A549 (cell line): ENCODE measurements at regions not wholly inside any gene's neighbourhood (a gene's known extent, or its start where the extent isn't known, plus 50 kb on each side); places are given as distances from the start of the nearest gene placed in this dataset.

Experiments used
- ATAC-seq, 2 experiments: fragments of 200-7000 bp in 1 of 2; fragments of >200 bp in 1 of 2; cut with Nextera tagmentation in 1 of 2; cut with Tn5 transposase in 1 of 2; 3 replicates each; pipeline versions ENCODE4 v1.8.0 to v1.9.1; 2018 to 2020; ENCODE audit warnings: mild to moderate bottlenecking in 1 of 2, moderate library complexity in 1 of 2
- CTCF ChIA-PET: fragments of 300-600 bp; sonication (Branson Sonifier 250); formaldehyde crosslinking; extraction: SDS; loops from one replicate; lab custom pipeline; 2021; ENCODE audit warnings: antibody characterized with exemption, inconsistent platforms; lab: Yijun Ruan, JAX
- POLR2A ChIA-PET: fragments of 350-600 bp; formaldehyde crosslinking; extraction: SDS; loops from one replicate; lab custom pipeline; 2021; ENCODE audit warnings: antibody characterized with exemption, inconsistent platforms; lab: Yijun Ruan, JAX
- DNase-seq, 2 experiments: peaks; one replicate each; pipeline versions ENCODE4 v3.0.0 to v3.0.0-alpha.2; 2011 to 2016; ENCODE audit warnings: low read depth in 1 of 2, low spot score in 1 of 2
- FAIRE-seq: peaks from 2 replicates; lab custom pipeline; 2011; peaks lifted over from hg19 to GRCh38; lab: Jason Lieb, UNC
- H3K27ac ChIP-seq, 2 experiments: fragments of >200 bp; sonication (Bioruptor Twin); formaldehyde crosslinking; 3 replicates each; pipeline ENCODE4 v1.5.1; 2016 to 2017
- H3K4me1 ChIP-seq: fragments of >200 bp; sonication (Bioruptor Twin); formaldehyde crosslinking; 3 replicates; pipeline ENCODE4 v1.6.1; 2016
- H3K4me2 ChIP-seq: fragments of >200 bp; sonication (Bioruptor Twin); formaldehyde crosslinking; 3 replicates; pipeline ENCODE4 v1.6.1; 2016
- H3K4me3 ChIP-seq: fragments of >200 bp; sonication (Bioruptor Twin); formaldehyde crosslinking; 3 replicates; pipeline ENCODE4 v1.5.1; 2016
- H3K9me3 ChIP-seq: fragments of >200 bp; sonication (Bioruptor Twin); formaldehyde crosslinking; 3 replicates; pipeline ENCODE4 v1.6.1; 2016
- BHLHE40 ChIP-seq: IDR thresholded peaks from 2 replicates; pipeline ENCODE4 v1.6.1; 2012; ENCODE audit warnings: low read depth, low read length, inconsistent platforms
- CEBPB ChIP-seq, 2 experiments: fragments of >200 bp in 1 of 2; sonication (Bioruptor Twin) in 1 of 2; formaldehyde crosslinking in 1 of 2; IDR thresholded peaks; 2 replicates each; pipeline ENCODE4 v1.6.1; 2012 to 2016
- EHF ChIP-seq: fragments of 250-450 bp; sonication (Bioruptor Pico); IDR thresholded peaks from 2 replicates; pipeline ENCODE4 v1.5.0; 2020; ENCODE audit warnings: mild to moderate bottlenecking
- FOSB ChIP-seq: fragments of 250-450 bp; sonication (Bioruptor Pico); IDR thresholded peaks from 2 replicates; pipeline ENCODE4 v1.5.0; 2020; ENCODE audit warnings: mild to moderate bottlenecking, moderate library complexity
- HOXB5 ChIP-seq: fragments of 250-450 bp; sonication (Bioruptor Pico); IDR thresholded peaks from 2 replicates; pipeline ENCODE4 v1.5.0; 2020; ENCODE audit warnings: mild to moderate bottlenecking, moderate library complexity
- JUNB ChIP-seq: fragments of >200 bp; sonication (Bioruptor Twin); formaldehyde crosslinking; IDR thresholded peaks from 2 replicates; pipeline ENCODE4 v1.6.1; 2016
- KDM1A ChIP-seq: fragments of 200-600 bp; sonication (generic); IDR thresholded peaks from 2 replicates; pipeline ENCODE4 v1.6.1; 2016; ENCODE audit warnings: low read depth, mild to moderate bottlenecking
- KDM5A ChIP-seq: fragments of 200-600 bp; sonication (generic); IDR thresholded peaks from 2 replicates; pipeline ENCODE4 v1.6.1; 2016; ENCODE audit warnings: antibody characterized with exemption, mild to moderate bottlenecking
- MAFK ChIP-seq: fragments of 450-650 bp; IDR thresholded peaks from 2 replicates; pipeline ENCODE4 v1.6.1; 2014; ENCODE audit not compliant: partially characterized antibody
- SMC3 ChIP-seq: fragments of >200 bp; sonication (Bioruptor Twin); formaldehyde crosslinking; IDR thresholded peaks from 3 replicates; pipeline ENCODE4 v1.6.1; 2018; ENCODE audit warnings: inconsistent platforms
- ZC3H11A ChIP-seq: fragments of 450-650 bp; IDR thresholded peaks from 2 replicates; pipeline ENCODE4 v1.6.1; 2014; ENCODE audit warnings: antibody characterized with exemption, mild to moderate bottlenecking
- ZNF302 ChIP-seq: fragments of 250-450 bp; sonication (Bioruptor Pico); IDR thresholded peaks from 2 replicates; pipeline ENCODE4 v1.9.0; 2021; ENCODE audit warnings: inconsistent platforms, mild to moderate bottlenecking, moderate library complexity
- ZSCAN20 ChIP-seq: fragments of 250-450 bp; sonication (Bioruptor Pico); IDR thresholded peaks from 2 replicates; pipeline ENCODE4 v1.8.0; 2022; ENCODE audit warnings: mild to moderate bottlenecking, moderate library complexity
- WGBS: methylation state at CpG from one replicate; pipeline ENCODE4 v1.1.6; 2017; ENCODE audit errors: missing lambda C conversion rate; 5-methylcytosine and 5-hydroxymethylcytosine counted together
- TF ChIP-seq, protein P1 (sequence below): fragments of 250-450 bp; sonication (Bioruptor Pico); IDR thresholded peaks from 2 replicates; pipeline ENCODE4 v1.5.0; 2020; ENCODE audit warnings: low read depth, mild to moderate bottlenecking, moderate library complexity

DNA sequence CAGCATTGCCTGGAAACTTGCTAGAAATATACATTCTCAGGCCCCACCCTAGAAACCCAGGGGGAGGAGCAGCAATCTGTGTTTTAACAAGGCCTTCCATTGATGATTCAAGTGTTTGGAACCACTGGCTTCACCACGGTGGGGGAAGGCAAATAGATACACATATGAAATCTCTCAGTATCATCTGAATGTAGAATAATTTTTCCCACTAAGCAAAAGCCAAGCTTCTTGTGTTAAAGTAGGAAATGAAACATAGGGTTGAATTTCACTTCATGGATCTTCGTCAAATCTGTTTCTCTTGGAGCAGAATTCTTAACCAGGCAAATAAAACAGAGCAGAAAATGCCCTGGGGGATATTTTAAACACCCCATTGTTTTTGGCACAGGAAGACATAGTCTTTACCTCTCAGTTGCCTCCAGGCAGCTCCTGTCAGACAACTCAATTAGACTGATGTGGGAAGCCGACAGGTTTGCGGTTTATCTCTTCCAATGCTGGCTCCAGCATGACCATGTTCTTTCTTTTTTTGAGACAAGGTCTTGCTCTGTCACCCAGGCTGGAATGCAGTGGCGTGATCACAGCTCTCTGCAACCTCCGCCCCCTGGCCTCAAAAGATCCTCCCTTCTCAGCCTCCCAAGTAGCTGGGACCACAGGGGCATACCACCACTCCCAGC, 213.0 kb downstream of the FOXO1 start:
- Histone ChIP-seq H3K9me3 (no peaks in the 10 kb centered on the region), H3K4me1 (peaks cover 10% of the 10 kb centered on the region), H3K4me3 (no peak overlapping the region), H3K4me2 (peak overlapping the region; percentile 13; the same call in 2 of the 3 replicates), H3K27ac (no peak overlapping the region; a peak in 1 of 6 replicates)
- CTCF ChIA-PET = interaction anchor here (0.9 to 1.5 kb wide), 2 partner anchors 9 to 19 kb away, joined by 3 read pairs; no protein-coding TSS in a partner anchor
- FAIRE-seq (no peak), ATAC-seq (no peak), DNase-seq (peak in 1 of 2 experiments; percentile 33)
- 78% methylated on average over 6 of the region's 6 CpGs for WGBS
- TF ChIP-seq BHLHE40 (no peak), ZSCAN20 (CRISPR knock-in tag) (no peak), HOXB5 (CRISPR knock-in tag) (no peak)
- POLR2A ChIA-PET = no interaction called here

DNA sequence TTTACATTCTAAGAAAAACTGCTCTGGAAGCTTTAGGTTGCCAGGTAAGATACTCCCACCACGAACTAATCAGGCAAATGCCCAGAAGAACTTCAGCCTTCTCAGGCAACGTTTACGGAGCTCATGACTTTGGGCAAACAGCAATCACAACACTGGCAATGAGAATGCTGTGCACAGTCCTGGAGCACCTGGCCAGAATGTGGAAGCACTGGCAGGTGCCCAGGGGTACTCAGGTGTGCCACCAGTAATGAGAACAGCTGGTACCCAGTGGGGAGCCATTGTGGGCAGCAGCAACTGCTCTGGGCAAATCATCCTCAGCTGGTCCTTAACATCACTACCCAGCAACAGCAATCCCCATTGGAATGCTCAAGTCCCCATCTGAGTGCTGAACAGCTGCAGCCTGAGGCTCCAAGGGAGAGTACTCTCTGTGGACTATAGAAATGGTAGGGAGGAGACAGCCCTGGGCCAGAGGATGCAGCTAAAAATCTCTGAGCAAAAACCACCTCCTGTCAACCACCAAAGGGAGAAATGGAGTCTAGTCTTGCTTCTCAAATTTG, 210.0 kb downstream of the FOXO1 start:
- peaks cover 10% of the 10 kb centered on the region for H3K4me1 ChIP-seq
- no peak for TF ChIP-seq CEBPB (IDR thresholded peaks at IDR 0.05)
- no peak for TF ChIP-seq ZNF302
- no peak for TF ChIP-seq FOSB (CRISPR knock-in tag)
- no peak for TF ChIP-seq KDM1A
- TF ChIP-seq EHF = no peak
- TF ChIP-seq, all 56 proteins: peak for 0
- CTCF ChIA-PET = interaction anchor here (0.6 kb wide), 1 partner anchor 419 kb away, joined by 5 read pairs; no protein-coding TSS in a partner anchor
- no peak for FAIRE-seq
- Histone ChIP-seq H3K4me3 (no peak overlapping the region), H3K4me2 (no peak overlapping the region), H3K27ac (no peak overlapping the region), H3K9me3 (no peaks in the 10 kb centered on the region)
- no peak for DNase-seq
- POLR2A ChIA-PET = no interaction called here
- 57% methylated on average over 3 of the region's 3 CpGs for WGBS
- ATAC-seq = no peak

- DNase-seq (no peak), ATAC-seq (no peak), FAIRE-seq (no peak)
- POLR2A ChIA-PET = no interaction called here
- no peaks in the 10 kb centered on the region for H3K9me3 ChIP-seq
- H3K4me1 ChIP-seq = peaks cover 10% of the 10 kb centered on the region
- H3K27ac ChIP-seq = no peak overlapping the region
- no peak overlapping the region for H3K4me2 ChIP-seq
- WGBS = 48% methylated on average over 8 of the region's 8 CpGs
- CTCF ChIA-PET = interaction anchor here (0.6 kb wide), 1 partner anchor 18 kb away, joined by 3 read pairs; no protein-coding TSS in a partner anchor
- TF ChIP-seq ZSCAN20 (CRISPR knock-in tag) (no peak), KDM5A (no peak), BHLHE40 (no peak)
- no peak overlapping the region for H3K4me3 ChIP-seq
These were observed 209.4 kb downstream of the FOXO1 start for GRCh38 chr13:40456979-40457553.

GRCh38 chr13:40457929-40458719, 208.3 kb downstream of the FOXO1 start:
- POLR2A ChIA-PET = no interaction called here
- DNase-seq = no peak
- H3K4me2 ChIP-seq = no peak overlapping the region
- TF ChIP-seq MAFK = no peak
- no peak for TF ChIP-seq JUNB
- TF ChIP-seq SMC3 = no peak
- H3K4me1 ChIP-seq = peaks cover 5% of the 10 kb centered on the region
- ATAC-seq = no peak
- H3K9me3 ChIP-seq = no peaks in the 10 kb centered on the region
- 80% methylated on average over 12 of the region's 12 CpGs for WGBS
- no peak for FAIRE-seq
- H3K27ac ChIP-seq = no peak overlapping the region
- H3K4me3 ChIP-seq = no peak overlapping the region
- CTCF ChIA-PET = interaction anchor here (0.6 to 1.4 kb wide), 2 partner anchors 19 to 20 kb away, joined by 3 read pairs; no protein-coding TSS in a partner anchor

- ChIA-PET POLR2A (no interaction called here), CTCF (interaction anchor here (1.4 kb wide), 1 partner anchor 21 kb away, joined by 3 read pairs; no protein-coding TSS in a partner anchor)
- TF ChIP-seq ZC3H11A (no peak), ZNF302 (no peak), BHLHE40 (no peak)
- TF ChIP-seq, protein P1, sequence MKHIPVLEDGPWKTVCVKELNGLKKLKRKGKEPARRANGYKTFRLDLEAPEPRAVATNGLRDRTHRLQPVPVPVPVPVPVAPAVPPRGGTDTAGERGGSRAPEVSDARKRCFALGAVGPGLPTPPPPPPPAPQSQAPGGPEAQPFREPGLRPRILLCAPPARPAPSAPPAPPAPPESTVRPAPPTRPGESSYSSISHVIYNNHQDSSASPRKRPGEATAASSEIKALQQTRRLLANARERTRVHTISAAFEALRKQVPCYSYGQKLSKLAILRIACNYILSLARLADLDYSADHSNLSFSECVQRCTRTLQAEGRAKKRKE = no peak
- FAIRE-seq (no peak), ATAC-seq (no peak), DNase-seq (no peak)
- H3K9me3 ChIP-seq = no peaks in the 10 kb centered on the region
- 75% methylated on average over 6 of the region's 7 CpGs for WGBS
- peaks cover under 1% of the 10 kb centered on the region; the same call in 1 of the 3 replicates for H3K4me1 ChIP-seq
- no peak overlapping the region for H3K4me3 ChIP-seq
- no peak overlapping the region for H3K27ac ChIP-seq
- no peak overlapping the region for H3K4me2 ChIP-seq
These were observed 207.8 kb downstream of the FOXO1 start for GRCh38 chr13:40458720-40458990.
